NCI-H1694 (cell line): ENCODE measurements at regions not wholly inside any gene's neighbourhood (a gene's known extent, or its start where the extent isn't known, plus 50 kb on each side); places are given as distances from the start of the nearest gene placed in this dataset.

Experiments used
- DNase-seq: peaks from one replicate; lab custom pipeline; 2025; lab: John Stamatoyannopoulos, UW

DNA sequence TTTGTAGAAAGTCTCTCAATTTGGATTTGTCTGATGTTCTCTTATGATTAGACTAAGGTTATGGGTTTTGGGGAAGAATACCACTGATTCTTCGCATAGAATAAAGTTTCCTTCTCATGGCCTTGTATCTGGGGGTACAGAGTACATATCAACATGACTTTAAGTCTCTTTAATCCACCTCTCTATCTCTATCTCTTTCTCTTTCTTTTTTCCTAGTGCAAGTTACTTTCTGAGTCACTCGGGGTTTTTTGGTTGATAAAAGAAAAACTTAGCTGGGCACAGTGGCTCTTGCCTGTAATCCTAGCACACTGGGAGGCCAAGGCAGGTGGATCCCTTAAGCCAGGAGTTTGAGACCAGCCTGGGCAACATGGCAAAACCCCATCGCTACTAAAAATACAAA, 100.1 kb upstream of the MAP4K3 start:
- DNase-seq: no peak

DNA sequence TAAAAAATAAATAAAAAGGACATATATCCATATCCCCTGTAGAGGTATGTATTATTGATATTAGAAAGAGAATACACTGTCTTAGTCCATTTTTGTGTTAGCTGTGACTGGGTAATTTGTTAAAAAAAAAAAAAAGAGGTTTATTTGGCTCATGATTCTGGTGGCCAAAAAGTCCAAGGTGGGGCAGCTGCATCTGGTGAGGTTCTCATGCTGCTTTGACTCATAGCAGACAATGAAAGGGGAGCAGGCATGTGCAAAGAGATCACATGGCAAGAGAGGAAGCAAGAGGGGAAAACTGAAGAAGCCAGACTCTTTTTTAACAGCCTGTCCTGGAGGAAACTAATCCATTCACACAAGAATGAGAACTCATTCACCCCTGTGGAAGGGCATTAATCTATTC, 101.6 kb upstream of the MAP4K3 start:
- no peak for DNase-seq

DNA sequence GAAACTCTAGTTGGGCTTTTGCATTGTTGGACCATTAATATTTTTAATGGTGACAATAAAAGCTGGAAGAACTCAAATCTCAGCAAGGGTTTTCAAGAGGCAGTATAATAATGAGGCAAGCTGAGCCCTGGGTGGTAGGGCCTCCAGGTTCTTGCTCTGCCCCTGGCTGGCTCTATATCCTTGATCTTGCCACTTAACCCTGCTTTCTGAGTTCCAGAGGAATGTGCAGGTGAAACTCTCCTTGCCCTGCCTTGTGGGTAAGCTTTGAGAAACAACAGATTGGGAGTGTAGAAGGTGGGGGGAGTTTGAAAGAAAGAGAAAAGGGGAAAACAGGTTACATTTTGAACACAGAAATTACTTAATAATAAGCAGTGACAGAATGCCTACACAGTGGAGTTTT, 103.3 kb upstream of the MAP4K3 start:
- DNase-seq: no peak

- no peak for DNase-seq
Measured at GRCh38 chr2:39541011-39541930, 104.2 kb upstream of the MAP4K3 start.

DNA sequence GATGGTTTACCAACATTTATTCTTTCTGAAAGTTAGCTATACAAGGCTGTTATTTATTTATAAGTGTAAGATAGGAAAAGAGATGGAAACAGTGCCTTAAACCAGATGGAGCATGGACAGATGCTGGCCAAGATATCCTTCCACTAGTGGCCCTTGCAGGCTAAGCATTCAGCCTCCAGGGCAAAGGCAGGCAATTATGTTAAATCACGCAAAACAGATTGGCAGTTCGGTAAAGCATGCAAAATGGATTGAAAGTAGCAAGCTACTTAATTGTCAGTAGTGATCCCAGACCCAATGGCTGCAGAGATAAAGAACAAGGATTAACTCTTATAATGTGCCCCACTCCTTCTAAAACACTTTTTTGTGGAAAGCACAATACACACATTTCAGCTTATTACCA, 105.4 kb upstream of the MAP4K3 start:
- no peak for DNase-seq

DNA sequence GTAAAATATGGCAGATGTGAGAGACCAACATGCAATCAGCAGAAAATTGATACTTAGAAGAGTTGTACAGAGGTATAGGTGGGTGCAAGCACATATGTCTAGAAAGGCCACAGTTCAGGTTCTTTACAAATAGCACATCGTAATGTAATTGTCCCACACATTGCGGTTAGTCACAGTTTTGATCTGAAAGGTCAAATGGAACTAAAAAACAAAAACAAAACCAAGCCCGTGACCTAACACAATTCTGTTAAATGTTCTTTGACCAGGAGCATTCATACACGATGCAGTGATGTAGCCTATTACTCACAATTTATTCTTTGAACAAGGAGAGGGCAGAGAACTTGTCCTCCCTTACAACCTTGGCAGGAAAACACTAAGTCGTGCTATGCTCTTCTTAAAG, 108.9 kb upstream of the MAP4K3 start:
- DNase-seq: no peak

- DNase-seq: no peak
Measured at GRCh38 chr2:39546409-39546808, 109.3 kb upstream of the MAP4K3 start.

- no peak for DNase-seq
Measured at GRCh38 chr2:39546937-39547336, 109.9 kb upstream of the MAP4K3 start.

DNA sequence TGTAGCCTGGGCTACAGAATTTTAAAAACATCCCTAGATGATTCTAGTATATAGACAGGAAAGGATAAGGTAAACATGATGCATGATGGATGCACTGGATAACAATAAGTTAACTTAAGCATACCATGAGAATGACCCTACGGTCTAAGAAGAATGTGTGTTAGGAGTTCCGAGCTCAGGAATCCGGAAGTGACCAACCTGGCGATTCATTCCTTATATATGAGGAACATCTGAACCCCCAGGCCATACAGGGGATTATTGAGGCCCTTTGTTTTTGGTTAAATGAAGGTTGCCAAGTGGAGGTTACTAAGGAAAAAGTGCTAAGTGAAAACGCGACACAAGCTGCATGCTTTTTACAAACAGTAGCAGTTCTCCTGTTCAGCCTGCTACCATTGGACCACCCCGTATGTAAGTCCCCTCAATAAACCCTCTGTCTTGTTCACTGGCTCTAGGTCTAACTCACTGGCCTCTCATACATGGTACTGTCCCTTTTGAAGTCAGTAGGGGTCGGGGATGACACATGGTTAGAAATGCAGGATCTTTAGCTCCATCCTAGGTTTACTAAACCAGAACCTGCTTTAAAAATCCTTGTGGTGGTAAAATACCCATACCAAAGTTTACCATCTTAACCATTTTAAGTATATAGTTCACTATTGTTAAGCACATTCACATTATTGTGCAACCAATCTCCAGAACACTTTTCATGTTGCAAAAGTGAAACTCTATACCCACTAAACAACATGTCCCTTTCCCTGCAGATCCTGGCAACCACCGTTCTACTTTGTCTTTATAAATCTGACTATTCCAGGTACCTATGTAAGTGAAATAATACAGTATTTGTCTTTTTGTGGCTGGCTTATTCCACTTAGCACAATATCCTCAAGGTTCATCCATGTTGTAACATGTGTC, 111.0 kb upstream of the MAP4K3 start:
- no peak for DNase-seq

- DNase-seq: no peak
Measured at GRCh38 chr2:39549000-39549399, 111.9 kb upstream of the MAP4K3 start.

DNA sequence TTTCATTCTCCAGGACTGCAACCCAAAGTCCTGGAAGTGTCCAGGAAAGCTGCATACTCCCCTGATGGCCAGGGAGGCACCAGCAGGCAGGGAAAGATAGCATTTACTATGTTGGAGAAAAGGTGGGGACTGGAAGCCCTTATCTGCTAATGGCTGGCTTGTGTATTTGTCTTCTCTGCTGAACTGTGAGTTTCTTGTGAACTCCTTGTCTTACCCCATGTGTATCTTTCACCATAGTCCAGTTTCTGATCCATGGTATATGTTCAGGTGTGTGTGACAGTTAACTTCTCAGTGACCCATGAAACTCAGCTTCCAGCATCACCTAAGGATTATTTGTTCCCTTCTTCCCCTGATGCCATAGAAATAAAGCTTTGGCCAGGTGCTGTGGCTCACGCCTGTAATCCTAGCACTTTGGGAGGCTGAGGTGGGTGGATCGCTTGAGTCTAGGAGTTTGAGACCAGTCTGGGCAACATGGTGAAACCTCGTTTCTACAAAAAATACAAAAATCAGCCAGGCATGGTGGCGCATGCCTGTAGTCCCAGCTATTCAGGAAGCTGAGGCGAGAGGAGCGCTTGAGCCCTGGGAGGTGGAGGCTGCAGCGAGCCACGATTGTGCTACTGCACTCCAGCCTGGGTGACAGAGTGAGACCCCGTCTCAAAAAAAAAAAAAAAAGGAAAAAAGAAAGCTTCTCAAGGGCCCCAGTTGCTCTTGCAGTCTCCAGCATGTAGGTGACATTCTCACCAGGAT, 112.8 kb upstream of the MAP4K3 start:
- DNase-seq: no peak

DNA sequence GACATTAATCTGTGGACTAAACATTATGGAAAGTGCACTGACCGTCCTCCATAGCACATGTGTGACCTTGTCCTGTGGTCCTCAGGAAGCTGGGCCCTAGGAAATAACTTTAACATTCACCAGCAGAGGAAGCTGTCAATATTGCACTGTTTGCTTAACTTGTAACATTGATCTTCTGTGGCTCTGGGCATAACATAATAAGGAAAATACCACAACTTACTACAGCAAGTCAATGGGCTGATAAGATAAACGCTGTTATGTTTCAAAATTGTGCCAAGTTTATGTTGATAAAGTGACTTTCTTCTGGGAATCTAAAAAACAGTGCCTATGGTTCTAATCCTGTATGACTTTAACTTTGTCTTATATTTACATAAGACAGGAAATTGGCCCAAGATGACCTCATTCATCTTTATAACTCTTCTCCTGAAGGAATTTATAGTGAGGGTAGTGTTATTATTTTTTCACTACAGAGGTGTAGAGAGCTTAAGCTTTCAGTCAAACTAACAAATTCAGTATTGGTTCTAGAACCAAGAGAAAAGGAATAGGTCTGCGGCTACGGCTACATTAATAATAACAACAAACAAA, 113.7 kb upstream of the MAP4K3 start:
- DNase-seq: no peak

DNA sequence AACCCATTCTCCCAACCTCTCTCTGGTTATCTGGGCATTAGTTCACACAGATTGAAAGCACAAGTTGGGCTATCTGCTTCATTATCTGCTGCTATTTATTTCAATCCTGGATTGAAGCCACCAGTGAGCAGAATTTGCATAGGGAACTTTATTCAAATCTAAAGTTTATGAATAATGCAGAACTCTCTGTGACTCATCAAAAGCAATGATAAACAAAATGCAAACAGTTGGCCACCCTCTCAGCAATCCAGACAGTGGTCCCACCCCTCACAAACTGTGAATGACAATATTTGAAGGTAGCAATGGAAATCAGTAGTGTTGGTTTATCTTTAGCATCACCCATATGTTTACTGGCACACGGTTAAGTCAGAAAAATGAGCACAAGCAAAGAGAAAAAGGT, 106.8 kb upstream of the TMEM178A start:
- DNase-seq: no peak

GRCh38 chr2:39563572-39563971, 102.1 kb upstream of the TMEM178A start:
- DNase-seq: no peak

DNA sequence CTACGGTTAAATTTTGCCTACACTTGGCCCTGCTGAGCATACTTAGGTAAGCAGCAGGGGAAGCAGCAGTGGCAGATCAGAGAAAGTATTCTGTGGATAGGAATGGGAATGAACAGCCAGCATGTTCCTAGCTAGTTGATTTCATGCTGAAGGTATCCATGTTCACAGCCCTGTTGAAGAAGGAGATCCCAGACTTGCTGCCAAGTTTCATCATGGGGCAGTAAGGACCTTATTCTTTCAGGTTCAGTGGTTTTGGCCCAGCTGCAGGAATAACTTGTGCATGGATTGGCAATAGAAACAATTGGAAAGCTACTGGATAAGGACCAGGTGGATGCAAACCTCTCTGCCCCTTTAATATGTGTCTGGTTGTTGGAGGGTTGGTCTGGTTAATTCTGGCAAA, 98.2 kb upstream of the TMEM178A start:
- no peak for DNase-seq

- no peak for DNase-seq
Measured at GRCh38 chr2:39568116-39568515, 97.6 kb upstream of the TMEM178A start.

DNA sequence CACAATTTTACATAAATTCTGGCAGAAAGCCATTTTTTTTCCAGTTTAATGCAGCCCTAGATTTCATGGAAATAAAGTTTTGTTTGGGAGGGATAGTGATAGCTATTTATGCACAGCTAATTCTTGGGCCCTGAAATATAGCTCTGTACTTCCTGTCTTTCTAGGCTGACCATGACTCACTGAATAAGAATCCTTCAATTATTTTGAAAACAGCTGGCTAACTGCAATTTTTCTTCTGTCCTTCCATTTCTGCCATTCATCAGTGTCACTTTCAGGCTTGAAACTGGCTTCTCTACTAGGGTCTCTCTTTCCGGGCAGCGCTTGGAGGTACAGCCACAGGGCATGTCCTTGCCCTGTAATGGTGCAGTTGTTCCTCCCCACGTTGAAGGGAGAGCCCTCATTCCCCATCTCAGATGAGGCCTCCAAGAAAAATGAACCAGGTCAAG, 97.1 kb upstream of the TMEM178A start:
- DNase-seq: no peak

- DNase-seq: no peak
Measured at GRCh38 chr2:39570130-39570555, 95.6 kb upstream of the TMEM178A start.

DNA sequence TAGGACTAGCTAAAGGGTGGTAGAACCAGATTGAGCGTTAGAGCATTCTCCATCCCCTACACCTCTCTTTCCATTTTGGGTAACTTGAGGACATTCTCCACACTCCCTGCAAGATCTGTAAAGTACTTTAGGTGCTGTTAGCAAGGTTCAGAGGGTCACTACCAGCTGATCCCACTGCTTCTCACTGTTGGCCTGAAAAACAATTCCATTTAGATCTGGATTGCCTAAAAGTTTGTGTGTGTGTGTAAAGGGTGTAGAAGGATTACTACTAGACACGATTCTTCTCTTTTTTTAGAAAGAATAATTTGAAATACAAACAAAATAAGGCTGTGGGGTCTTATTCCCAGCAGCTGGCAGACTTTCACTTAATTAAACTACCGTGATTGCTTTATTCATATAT, 95.1 kb upstream of the TMEM178A start:
- no peak for DNase-seq

DNA sequence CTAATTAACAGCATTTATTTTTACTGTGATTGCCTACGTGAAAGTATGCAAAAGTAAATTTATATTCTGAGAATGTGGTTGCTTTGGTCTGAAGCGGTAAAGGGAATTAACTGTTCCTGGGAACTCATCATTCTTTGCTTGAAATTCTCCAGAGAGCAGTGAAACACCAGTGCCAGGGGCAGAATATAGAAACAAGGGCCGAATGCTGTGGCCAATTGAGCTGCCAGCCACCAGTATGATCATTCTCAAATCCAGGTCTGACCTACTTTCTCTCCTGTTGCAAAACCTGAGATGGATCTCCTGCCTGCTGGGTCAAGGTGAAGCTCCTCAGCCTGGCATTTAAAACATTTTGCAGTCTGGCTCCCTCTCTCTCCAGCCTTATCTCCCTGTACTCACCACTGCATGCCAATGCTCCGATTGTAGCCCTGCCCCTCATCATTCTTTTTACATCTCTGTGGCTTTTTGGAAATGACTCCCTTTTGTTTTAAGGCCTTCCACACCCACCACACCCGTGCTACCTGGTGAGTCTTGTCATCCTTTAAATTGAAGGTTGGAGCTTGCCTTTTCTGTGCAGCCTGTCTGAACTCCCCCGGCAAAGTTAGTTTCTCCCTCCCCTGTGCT, 94.5 kb upstream of the TMEM178A start:
- DNase-seq: no peak

DNA sequence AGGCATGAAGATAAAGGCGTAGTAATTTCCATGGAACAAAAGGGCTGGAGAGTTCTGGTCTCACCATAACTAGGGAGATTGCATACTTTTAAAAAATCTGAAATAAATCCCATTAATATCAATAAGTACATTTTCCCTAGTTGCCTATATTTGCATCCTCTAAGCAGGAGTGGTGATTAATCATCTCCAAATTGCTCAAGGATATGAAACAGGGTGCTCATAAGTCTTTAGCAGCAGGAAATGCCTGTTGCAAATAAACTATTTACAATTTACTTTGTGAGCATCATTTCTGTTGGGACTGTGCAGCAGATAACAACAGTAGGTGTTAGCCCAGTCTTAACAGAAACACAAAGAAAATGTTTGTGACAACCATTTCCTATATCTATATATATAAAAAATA, 92.4 kb upstream of the TMEM178A start:
- DNase-seq: no peak
